ENCODE measurements at regions not wholly inside any gene's neighbourhood (a gene's known extent, or its start where the extent isn't known, plus 50 kb on each side); places are given as distances from the start of the nearest gene placed in this dataset.

GRCh38 chrX:10090319-10090718 is 66.5 kb upstream of the CLCN4 start:
- Histone ChIP-seq H3K27me3 (no peaks in the 10 kb centered on the region), H3K9me3 (no peaks in the 10 kb centered on the region), H3K4me3 (no peak overlapping the region), H3K36me3 (peaks cover 0 to 6% (median 0%) of the 10 kb centered on the region in 4 donors), H3K4me1 (no peaks in the 10 kb centered on the region), H3K27ac (no peak overlapping the region)
- ATAC-seq (peak in 1 of 4 donors; percentile 15), DNase-seq (no peak)
- TF ChIP-seq CTCF (IDR thresholded peaks at IDR 0.05) (no peak), POLR2A (IDR thresholded peaks at IDR 0.05) (no peak)
- WGBS (ENCODE audit: insufficient coverage, low coverage, low lambda C conversion rate, missing lambda C conversion rate) = 57% methylated on average over 11 of the region's 11 CpGs
- intact Hi-C loops (cut with DNase I) = no loop called here

DNA sequence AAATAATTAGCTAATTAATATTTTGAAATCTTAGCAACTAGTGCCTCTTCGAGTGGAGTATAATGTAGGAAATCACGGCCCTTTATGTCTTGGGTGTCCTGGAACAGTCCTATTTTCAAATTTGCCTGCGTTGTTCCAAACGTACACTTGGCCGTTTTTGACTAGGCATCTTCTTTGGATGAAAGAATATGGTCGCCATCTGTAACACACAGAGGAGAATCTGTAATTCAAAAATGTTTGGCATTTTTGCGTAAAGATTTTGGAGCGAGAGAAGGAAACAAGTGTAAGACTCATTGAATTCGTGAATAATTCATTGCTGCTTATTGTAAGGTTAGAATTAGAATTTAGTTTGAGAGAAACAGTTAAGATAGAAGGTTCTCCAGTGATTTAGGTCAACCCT is 61.5 kb upstream of the CLCN4 start:
- intact Hi-C loops (cut with DNase I) = no loop called here
- 68% methylated on average over 9 of the region's 9 CpGs for WGBS (ENCODE audit: insufficient coverage, low coverage, low lambda C conversion rate, missing lambda C conversion rate)
- no peak for ATAC-seq
- H3K4me3 ChIP-seq = no peak overlapping the region
- H3K4me1 ChIP-seq = no peaks in the 10 kb centered on the region
- H3K9me3 ChIP-seq = no peaks in the 10 kb centered on the region
- no peak for TF ChIP-seq CTCF (IDR thresholded peaks at IDR 0.05)
- TF ChIP-seq POLR2A (IDR thresholded peaks at IDR 0.05) = no peak
- H3K27ac ChIP-seq = no peak overlapping the region
- H3K36me3 ChIP-seq = peaks cover 0 to 8% (median 0%) of the 10 kb centered on the region in 4 donors
- DNase-seq = no peak
- H3K27me3 ChIP-seq = no peaks in the 10 kb centered on the region

GRCh38 chrX:10095698-10096432 is 60.9 kb upstream of the CLCN4 start:
- ATAC-seq (no peak), DNase-seq (no peak)
- 57% methylated on average over 1 of the region's 5 CpGs for WGBS (ENCODE audit: insufficient coverage, low coverage, low lambda C conversion rate, missing lambda C conversion rate)
- H3K4me3 ChIP-seq = no peak overlapping the region
- H3K27ac ChIP-seq = no peak overlapping the region
- peaks cover 0 to 3% (median 0%) of the 10 kb centered on the region in 4 donors for H3K4me1 ChIP-seq
- H3K9me3 ChIP-seq = no peaks in the 10 kb centered on the region
- intact Hi-C loops (cut with DNase I) = no loop called here
- no peak for TF ChIP-seq CTCF (IDR thresholded peaks at IDR 0.05)
- no peak for TF ChIP-seq POLR2A (IDR thresholded peaks at IDR 0.05)
- peaks cover 0 to 8% (median 0%) of the 10 kb centered on the region in 4 donors for H3K36me3 ChIP-seq
- no peaks in the 10 kb centered on the region for H3K27me3 ChIP-seq

- ATAC-seq = peak in 3 of 4 donors; percentile 31 to 38 (median 36)
- TF ChIP-seq POLR2A (IDR thresholded peaks at IDR 0.05) (no peak), CTCF (IDR thresholded peaks at IDR 0.05) (no peak)
- intact Hi-C loops (cut with DNase I) = no loop called here
- H3K4me1 ChIP-seq = peaks cover 0 to 5% (median 0%) of the 10 kb centered on the region in 4 donors
- DNase-seq = no peak
- no peaks in the 10 kb centered on the region for H3K27me3 ChIP-seq
- H3K9me3 ChIP-seq = no peaks in the 10 kb centered on the region
- peak overlapping the region in 1 of 3 donors; percentile 49 for H3K27ac ChIP-seq
- H3K36me3 ChIP-seq = peaks cover 0 to 3% (median 0%) of the 10 kb centered on the region in 4 donors
- WGBS (ENCODE audit: insufficient coverage, low coverage, low lambda C conversion rate, missing lambda C conversion rate) = 49% methylated on average over 10 of the region's 10 CpGs
- H3K4me3 ChIP-seq = peak overlapping the region in 2 of 3 donors; percentile 12 to 16
Measured at GRCh38 chrX:10098270-10098713, 58.5 kb upstream of the CLCN4 start.
